DND-41 (cell line): ENCODE measurements at regions not wholly inside any gene's neighbourhood (a gene's known extent, or its start where the extent isn't known, plus 50 kb on each side); places are given as distances from the start of the nearest gene placed in this dataset.

ENCODE experiments used
- EZH2 ChIP-seq: IDR thresholded peaks from 3 replicates; pipeline ENCODE4 v1.6.1; 2012; ENCODE audit warnings: borderline replicate concordance, low read depth, mild to moderate bottlenecking, moderate library complexity, low read length, inconsistent platforms; ENCODE audit not compliant: severe bottlenecking
- TF ChIP-seq, protein P1 (sequence below): IDR thresholded peaks from 2 replicates; pipeline ENCODE4 v1.5.1; 2012; ENCODE audit warnings: borderline replicate concordance, low read length, moderate library complexity, mild to moderate bottlenecking; ENCODE audit not compliant: poor library complexity, severe bottlenecking; ENCODE audit errors: extremely low read depth

DNA sequence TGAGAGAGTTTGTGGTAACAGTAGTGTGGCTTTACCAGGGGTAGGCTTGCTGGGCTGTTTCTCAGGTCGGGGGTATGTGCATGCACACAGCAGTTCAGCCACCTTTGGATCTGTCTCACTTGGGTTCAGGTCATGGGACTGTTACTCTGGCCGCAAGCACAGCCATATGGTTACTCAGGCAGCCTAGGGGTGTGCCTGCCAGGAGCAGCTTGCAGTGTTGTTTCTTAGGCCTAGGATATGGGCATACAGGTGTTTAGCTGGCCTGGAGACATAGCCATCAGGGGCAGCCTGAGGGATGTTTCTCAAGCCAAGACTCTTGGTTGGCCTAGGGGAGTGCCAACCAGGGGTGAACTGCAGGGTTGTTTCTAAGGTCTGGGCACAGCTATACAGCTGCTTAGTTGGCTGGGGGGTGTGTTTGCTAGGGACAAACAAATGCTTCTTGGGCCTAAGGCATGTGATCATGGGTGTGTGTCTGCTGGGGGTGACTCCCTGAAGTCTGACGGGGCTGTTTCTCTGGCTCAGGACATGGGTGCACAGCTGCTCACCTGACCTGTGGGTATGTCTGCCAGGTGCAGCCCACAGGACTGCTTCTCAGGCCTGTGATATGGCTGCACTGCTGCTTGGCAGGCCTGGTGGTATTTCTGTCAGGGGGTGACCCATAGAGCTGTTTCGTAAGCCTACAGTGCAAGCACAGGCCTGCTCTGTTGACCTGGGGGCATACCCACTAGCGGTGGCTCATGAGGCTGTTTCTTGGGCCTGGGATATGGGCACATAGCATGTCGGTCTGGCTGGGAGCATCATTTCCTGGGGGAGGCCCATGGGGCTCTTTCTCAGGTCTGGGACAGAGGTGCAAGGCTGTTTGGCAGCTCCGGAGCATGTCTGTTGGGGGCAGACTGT lies 168.0 kb upstream of the THRB start:
- TF ChIP-seq, protein P1, sequence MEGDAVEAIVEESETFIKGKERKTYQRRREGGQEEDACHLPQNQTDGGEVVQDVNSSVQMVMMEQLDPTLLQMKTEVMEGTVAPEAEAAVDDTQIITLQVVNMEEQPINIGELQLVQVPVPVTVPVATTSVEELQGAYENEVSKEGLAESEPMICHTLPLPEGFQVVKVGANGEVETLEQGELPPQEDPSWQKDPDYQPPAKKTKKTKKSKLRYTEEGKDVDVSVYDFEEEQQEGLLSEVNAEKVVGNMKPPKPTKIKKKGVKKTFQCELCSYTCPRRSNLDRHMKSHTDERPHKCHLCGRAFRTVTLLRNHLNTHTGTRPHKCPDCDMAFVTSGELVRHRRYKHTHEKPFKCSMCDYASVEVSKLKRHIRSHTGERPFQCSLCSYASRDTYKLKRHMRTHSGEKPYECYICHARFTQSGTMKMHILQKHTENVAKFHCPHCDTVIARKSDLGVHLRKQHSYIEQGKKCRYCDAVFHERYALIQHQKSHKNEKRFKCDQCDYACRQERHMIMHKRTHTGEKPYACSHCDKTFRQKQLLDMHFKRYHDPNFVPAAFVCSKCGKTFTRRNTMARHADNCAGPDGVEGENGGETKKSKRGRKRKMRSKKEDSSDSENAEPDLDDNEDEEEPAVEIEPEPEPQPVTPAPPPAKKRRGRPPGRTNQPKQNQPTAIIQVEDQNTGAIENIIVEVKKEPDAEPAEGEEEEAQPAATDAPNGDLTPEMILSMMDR: no peak
- no peak for TF ChIP-seq EZH2
